GM19324 (cell line): ENCODE measurements at regions not wholly inside any gene's neighbourhood (a gene's known extent, or its start where the extent isn't known, plus 50 kb on each side); places are given as distances from the start of the nearest gene placed in this dataset.
"Not testable (repeated sequence)": the region's sequence is repeated elsewhere in the genome, so short reads cannot be mapped to it uniquely, and the experiment has no call there.

Source experiments
- ATAC-seq: cut with Tn5 transposase; IDR thresholded peaks from one replicate; pipeline ENCODE4 v1.9.1; 2021; ENCODE audit warnings: mild to moderate bottlenecking, moderate library complexity; ENCODE audit not compliant: unreplicated experiment, low FRiP score

DNA sequence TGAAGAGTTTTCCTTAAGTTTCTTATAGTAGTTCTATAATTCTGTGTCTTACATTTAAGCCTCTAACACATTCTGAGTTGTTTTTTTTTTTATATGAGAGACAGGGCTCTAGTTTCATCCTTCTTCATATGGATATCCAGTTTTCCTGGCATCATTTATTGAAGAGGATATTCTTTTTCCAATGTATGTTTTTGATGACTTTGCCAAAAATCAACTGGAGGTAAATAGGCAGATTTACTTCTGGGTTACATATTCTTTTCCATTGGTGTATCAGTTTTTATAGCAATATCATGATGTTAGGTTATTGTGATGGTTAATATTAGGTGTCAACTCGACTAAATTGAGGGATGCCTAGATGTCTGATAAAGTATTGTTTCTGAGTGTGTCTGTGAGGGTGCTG lies 650.7 kb upstream of the GRID2 start:
- no peak for ATAC-seq

DNA sequence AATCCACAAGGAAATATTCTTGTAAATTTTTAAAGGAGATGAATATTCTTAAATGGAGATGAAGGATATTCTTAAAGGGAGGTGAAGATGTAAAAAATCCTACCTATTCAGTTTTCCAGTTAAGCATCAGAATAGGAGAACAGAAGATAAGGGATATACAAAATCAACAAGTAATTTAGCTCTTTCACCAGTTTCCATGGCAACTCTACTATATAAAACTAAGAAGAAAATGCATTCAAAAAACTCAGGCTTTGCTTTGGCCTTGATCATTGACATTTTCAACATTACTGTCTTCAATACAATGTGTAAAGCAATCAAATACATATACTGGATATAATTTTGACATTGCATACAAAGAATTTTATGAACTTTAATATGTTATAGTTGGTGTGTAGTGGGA lies 622.7 kb upstream of the GRID2 start:
- no peak for ATAC-seq

DNA sequence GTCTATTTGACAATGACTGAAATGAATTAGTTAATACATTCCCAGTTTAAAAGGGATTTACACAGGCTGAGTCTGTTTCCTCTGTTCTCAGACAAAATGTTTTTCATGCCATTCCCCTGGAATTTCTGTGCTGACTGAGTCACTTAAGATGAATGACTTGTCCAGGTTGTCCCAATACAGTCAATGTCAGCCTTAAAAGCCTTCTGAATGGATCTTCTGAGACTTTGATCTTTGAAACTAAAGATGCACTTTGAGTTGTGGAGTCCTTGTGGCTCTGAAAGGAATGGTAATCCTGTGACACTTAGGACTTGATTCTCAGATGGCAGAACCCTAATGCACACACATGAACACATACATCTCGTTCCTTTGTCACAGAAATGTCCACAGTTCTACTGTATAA lies 622.2 kb upstream of the GRID2 start:
- no peak for ATAC-seq

GRCh38 chr4:91684955-91685354 lies 618.8 kb upstream of the GRID2 start:
- ATAC-seq, result no peak

DNA sequence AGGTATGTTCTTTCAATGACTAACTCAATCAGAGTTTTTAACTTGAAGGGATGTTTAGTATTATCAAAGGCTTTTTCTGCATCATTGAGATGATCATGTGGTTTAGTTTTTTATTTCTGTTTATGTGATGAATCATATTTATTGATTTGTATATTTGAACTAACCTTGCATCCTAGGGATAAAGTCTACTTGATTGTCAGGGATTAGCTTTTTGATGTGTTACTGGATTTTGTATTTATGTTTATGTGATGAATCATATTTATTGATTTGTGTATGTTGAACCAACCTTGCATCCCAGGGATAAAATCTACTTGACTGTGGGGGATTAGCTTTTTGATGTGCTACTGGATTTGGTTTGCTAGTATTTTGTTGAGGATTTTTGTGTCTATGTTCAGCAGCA lies 615.4 kb upstream of the GRID2 start:
- no peak for ATAC-seq

- not testable (repeated sequence) for ATAC-seq
Observed at GRCh38 chr4:91699691-91700090, 604.1 kb upstream of the GRID2 start.

- no peak for ATAC-seq
Observed at GRCh38 chr4:91729851-91730250, 573.9 kb upstream of the GRID2 start.

DNA sequence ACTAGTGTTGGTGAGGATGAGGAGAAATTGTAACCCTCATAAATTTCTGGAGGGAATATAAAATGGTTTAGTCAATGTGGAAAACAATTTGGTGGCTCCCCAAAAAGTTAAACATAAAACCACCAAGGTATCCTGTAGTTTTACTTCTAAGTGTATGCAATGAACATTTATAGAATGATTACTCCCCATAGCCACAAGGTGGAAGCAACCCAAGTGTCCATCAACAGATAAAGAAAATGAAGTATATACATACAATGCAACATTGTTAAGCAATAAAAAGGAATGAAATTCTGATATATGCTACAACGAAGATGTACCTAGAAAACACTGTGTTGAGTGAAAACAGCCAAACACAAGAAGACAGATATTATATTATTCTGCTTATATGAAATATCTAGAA lies 569.1 kb upstream of the GRID2 start:
- no peak for ATAC-seq

GRCh38 chr4:91738831-91739230 lies 564.9 kb upstream of the GRID2 start:
- not testable (repeated sequence) for ATAC-seq

DNA sequence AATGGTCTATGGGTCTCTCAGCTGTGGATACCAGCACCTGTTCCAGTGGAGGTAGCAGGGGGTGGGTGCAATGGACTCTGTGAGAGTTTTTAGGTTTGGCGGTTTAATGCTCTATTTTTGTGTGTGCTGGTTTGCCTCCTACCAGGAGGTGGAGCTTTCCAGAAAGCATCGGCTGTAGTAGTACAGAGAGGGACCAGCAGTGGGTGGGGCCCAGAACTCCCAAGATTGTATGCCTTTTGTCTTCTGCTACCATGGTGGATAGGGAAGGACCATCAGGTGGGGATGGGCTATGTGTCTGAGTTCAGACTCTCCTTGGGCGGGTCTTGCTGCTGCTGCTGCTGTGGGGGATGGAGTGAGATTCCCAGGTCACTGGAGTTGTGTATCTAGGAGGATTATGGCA lies 557.2 kb upstream of the GRID2 start:
- ATAC-seq, result no peak

- no peak for ATAC-seq
Observed at GRCh38 chr4:91751961-91752360, 551.8 kb upstream of the GRID2 start.

DNA sequence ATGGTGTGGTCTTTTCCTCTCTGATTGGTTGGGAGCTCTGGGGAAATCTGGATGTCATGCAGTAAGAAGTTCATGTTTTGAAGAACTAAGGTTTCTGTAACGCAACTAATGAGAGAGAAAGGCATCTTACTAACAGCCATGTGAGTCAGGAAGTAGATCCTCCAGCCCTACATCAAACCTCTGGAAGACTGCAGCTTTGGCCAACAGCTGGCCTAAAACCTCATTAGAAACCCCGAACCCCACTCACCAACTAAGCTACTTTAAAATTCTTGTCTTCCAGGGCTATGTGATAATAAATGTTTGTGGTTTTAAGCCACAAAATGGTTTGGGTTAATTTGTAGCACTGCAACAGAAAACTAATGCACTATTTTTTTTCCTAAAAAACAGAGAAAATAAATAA lies 549.0 kb upstream of the GRID2 start:
- ATAC-seq, result no peak

DNA sequence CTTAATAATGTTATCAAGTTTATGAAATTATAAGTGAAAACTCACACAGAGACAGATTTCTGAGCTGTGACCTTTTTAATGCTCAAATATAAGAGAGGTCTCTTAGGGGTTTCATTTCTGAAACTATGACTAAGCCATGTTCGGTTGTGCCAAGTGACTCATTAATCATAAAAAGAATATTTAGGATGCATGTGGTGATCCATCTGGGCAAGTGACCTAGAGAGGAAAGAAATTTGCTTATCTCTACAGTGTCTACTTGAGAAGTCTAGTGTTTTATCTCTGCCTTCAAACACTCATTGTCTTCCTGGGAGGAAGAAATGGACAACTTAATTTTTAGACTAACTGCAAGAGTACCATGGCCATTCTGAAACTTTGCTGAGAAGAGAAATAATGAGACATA lies 545.3 kb upstream of the GRID2 start:
- ATAC-seq, result no peak

DNA sequence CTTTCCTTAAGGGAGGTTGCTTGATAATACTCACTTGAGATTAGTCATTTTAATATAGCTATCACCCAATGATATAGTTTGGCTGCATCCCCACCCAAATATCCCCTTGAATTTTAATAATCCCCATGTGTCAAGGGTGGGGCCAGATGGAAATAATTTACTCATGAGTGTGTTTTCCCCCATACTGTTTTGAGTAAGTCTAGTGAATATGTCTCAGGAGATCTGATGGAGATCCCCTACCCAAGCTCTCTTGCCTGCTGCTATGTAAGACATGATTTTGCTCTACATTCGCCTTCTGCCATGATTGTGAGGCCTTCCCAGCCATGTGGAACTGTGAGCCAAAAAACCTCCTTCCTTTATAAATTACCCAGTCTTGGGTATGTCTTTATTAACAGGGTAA lies 539.7 kb upstream of the GRID2 start:
- no peak for ATAC-seq

GRCh38 chr4:91769912-91770311 lies 533.9 kb upstream of the GRID2 start:
- ATAC-seq, result no peak

GRCh38 chr4:91791631-91792030 lies 512.1 kb upstream of the GRID2 start:
- ATAC-seq, result not testable (repeated sequence)

GRCh38 chr4:91795947-91796346 lies 507.8 kb upstream of the GRID2 start:
- no peak for ATAC-seq

DNA sequence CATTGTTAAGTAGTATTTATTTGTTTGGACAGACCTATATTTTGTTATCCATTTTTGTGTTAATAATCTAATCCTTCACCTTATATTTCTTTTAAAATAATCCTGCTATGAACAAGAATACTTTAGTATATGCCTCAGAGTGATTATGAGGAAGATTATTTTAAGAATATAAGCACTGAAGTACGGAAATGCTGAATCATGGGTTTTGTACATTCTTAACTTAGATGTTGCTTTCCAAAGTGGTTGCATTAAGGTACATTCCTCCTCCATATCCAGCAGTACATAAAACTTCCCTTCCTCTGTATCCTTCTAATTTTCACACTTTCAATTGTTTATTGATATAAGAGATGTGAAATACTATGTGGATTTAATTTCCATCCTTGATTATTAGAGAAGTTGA lies 491.4 kb upstream of the GRID2 start:
- ATAC-seq, result no peak

GRCh38 chr4:91824773-91825172 lies 479.0 kb upstream of the GRID2 start:
- ATAC-seq, result no peak

GRCh38 chr4:91826186-91826585 lies 477.6 kb upstream of the GRID2 start:
- ATAC-seq, result no peak

GRCh38 chr4:91827914-91828313 lies 475.9 kb upstream of the GRID2 start:
- no peak for ATAC-seq

DNA sequence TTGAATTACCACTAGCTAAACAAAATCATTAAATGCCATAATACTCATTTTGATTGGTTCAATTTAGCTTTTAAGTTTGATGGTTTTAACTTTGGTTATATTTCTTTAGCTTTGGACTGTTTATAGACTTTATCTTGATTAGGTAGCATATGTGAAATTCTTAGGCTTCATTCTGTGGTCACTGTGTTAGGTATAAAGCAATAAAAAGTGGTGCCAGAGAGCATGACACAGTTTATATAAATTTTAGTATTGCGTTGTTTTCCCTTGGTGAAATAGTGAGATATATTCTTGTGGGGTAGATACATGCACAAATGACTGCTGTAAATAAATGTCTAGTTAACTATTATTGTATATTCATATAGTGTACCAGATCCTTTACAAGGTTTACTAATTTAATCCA lies 474.2 kb upstream of the GRID2 start:
- no peak for ATAC-seq

- ATAC-seq, result no peak
Observed at GRCh38 chr4:91830681-91831395, 472.9 kb upstream of the GRID2 start.
